ENCODE measurements at regions not wholly inside any gene's neighbourhood (a gene's known extent, or its start where the extent isn't known, plus 50 kb on each side); places are given as distances from the start of the nearest gene placed in this dataset.

DNA sequence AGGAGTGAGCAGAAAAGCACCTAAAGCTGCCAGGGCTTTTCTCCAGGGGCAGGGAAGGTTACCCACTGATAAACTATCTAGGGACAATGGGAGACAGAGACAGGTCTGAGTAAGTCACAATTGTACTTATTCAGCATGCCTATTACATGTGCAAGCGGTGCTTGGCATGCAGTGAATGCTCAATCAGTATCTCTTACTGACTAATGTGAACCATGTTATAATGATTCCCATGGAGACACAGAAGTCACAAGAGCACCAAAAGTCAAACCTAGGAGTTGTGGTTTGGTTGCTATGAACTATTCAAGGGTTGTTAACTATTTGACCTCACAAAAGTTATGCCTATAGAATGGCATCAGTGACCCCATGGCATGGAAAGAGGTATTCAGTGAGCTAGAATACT, 50.0 kb upstream of the RASGRP1 start:
- peaks cover 44 to 45% (median 45%) of the 10 kb centered on the region in 3 donors for H3K4me1 Mint-ChIP-seq
- Histone ChIP-seq H3K4me1 (ENCODE audit: insufficient read depth, low read length) (peaks cover 39% of the 10 kb centered on the region), H3K27ac (ENCODE audit: low read depth, low read length) (no peak overlapping the region), H3K36me3 (ENCODE audit: insufficient read depth, low read length) (no peaks in the 10 kb centered on the region), H3K4me3 (ENCODE audit: low read length) (no peak overlapping the region), H3K9me3 (ENCODE audit: low read length) (no peaks in the 10 kb centered on the region), H3K27me3 (ENCODE audit: insufficient read depth, low read length, poor library complexity, severe bottlenecking) (no peaks in the 10 kb centered on the region)
- ChIA-PET POLR2A (no interaction called here), CTCF (interaction anchor here (1.4 kb wide), 1 partner anchor 174 kb away, joined by 3 read pairs; no protein-coding TSS in a partner anchor)
- DNase-seq: no peak
- no peak overlapping the region for H3K4me3 Mint-ChIP-seq
- H3K36me3 Mint-ChIP-seq: peaks cover 0 to 6% (median 0%) of the 10 kb centered on the region in 3 donors
- no peaks in the 10 kb centered on the region for H3K9me3 Mint-ChIP-seq
- peak overlapping the region in 1 of 8 donors; percentile 29 for H3K27ac Mint-ChIP-seq
- no peaks in the 10 kb centered on the region for H3K27me3 Mint-ChIP-seq

DNA sequence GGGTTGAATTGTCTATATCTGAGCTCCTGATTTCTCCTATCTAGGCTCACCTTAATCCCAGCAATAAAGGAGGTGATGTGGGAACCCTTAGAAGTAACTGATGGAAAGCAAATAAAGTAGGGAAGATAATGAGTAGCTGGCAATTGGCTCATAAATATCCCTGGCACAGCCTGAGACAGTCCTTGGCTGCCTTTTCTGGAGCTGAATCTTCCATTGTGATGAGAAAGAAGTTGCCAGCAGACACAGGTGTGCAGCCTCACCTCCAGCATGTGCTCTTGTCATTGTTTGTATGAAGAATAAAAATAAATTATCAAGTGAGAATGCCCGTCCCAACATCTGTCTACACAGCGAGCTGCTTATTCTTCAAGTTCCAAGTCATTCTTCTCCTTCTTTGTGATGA, 53.2 kb upstream of the RASGRP1 start:
- H3K27ac ChIP-seq (ENCODE audit: low read depth, low read length): no peak overlapping the region
- H3K9me3 ChIP-seq (ENCODE audit: low read length): no peaks in the 10 kb centered on the region
- H3K36me3 ChIP-seq (ENCODE audit: insufficient read depth, low read length): no peaks in the 10 kb centered on the region
- H3K27me3 ChIP-seq (ENCODE audit: insufficient read depth, low read length, poor library complexity, severe bottlenecking): no peaks in the 10 kb centered on the region
- POLR2A ChIA-PET: interaction anchor here (0.7 kb wide), 1 partner anchor 13 kb away, joined by 3 read pairs; no protein-coding TSS in a partner anchor
- Mint-ChIP-seq H3K27ac (no peak overlapping the region), H3K27me3 (no peaks in the 10 kb centered on the region), H3K4me3 (no peak overlapping the region), H3K36me3 (peaks cover 0 to 6% (median 0%) of the 10 kb centered on the region in 3 donors), H3K4me1 (peaks cover 20 to 25% (median 23%) of the 10 kb centered on the region in 3 donors), H3K9me3 (no peaks in the 10 kb centered on the region)
- CTCF ChIA-PET: interaction anchor here (1.3 to 2.0 kb wide), 4 partner anchors 9 to 54 kb away, joined by 4 to 10 read pairs (median 6); partner anchors contain the start of gene RASGRP1
- H3K4me3 ChIP-seq (ENCODE audit: low read length): no peak overlapping the region
- no peak for DNase-seq
- H3K4me1 ChIP-seq (ENCODE audit: insufficient read depth, low read length): peaks cover 11% of the 10 kb centered on the region

DNA sequence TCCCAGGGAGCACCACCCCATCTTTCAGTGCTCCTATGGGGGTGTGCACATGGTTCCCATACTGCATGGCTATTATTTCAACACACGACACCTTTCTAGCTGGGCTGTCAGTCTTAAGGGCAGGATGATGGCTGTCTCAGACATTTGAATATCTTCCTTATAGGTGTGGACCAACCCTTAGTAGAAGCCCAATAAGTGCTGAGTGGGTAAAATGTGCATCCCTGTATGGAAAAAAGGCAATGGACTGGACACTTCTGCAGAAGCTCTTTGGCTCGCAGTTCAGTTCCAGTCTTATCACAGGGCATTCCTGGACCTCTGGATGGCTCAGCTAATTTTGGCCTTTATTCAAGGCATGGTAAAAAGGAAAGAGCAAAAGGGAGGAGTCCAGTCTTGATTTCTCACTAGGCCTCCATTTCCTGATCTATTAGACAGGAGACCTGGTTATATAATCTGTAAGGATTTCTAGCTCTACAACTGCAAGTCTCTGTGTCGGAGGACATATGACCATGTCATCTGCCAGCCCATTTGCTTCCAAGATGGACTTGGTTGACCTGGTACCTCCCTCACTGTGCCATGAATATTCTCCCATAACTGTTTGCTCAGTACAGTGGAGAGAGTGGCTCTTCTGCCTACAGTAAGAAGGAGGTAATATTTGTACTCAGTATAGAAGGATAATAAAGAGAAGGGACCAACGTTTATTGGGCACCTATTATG, 53.8 kb upstream of the RASGRP1 start:
- CTCF ChIA-PET: interaction anchor here (1.3 to 2.0 kb wide), 4 partner anchors 8 to 54 kb away, joined by 4 to 10 read pairs (median 6); partner anchors contain the start of gene RASGRP1
- Histone ChIP-seq H3K4me3 (ENCODE audit: low read length) (no peak overlapping the region), H3K9me3 (ENCODE audit: low read length) (no peaks in the 10 kb centered on the region), H3K27me3 (ENCODE audit: insufficient read depth, low read length, poor library complexity, severe bottlenecking) (no peaks in the 10 kb centered on the region), H3K4me1 (ENCODE audit: insufficient read depth, low read length) (peaks cover 5% of the 10 kb centered on the region), H3K36me3 (ENCODE audit: insufficient read depth, low read length) (no peaks in the 10 kb centered on the region), H3K27ac (ENCODE audit: low read depth, low read length) (no peak overlapping the region)
- POLR2A ChIA-PET: interaction anchor here (0.7 kb wide), 1 partner anchor 14 kb away, joined by 3 read pairs; no protein-coding TSS in a partner anchor
- Mint-ChIP-seq H3K27ac (peak overlapping the region in 1 of 8 donors; percentile 14), H3K4me3 (no peak overlapping the region), H3K9me3 (no peaks in the 10 kb centered on the region), H3K27me3 (no peaks in the 10 kb centered on the region), H3K36me3 (peaks cover 0 to 6% (median 0%) of the 10 kb centered on the region in 3 donors), H3K4me1 (peaks cover 17 to 24% (median 22%) of the 10 kb centered on the region in 3 donors)
- no peak for DNase-seq

DNA sequence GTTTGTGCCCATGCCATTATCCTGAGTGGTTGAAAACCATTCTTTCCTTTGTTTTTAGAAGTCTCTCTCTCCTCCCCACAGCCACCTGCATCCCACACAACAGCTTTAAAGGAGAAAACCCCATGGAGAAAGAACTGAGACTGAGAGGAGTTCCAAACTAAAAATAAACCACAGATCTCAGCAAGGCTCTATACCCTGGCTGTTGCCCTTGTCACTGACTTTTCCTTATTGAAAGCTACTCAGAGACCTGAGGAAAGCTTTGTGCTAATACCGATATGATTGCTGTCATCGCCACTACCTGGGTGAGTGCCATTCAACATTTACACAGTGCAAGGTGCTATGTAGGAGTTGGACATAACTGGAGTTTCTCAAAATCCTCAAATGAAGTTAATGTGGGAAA, 55.5 kb upstream of the RASGRP1 start:
- H3K4me3 Mint-ChIP-seq: no peak overlapping the region
- Histone ChIP-seq H3K27ac (ENCODE audit: low read depth, low read length) (no peak overlapping the region), H3K9me3 (ENCODE audit: low read length) (no peaks in the 10 kb centered on the region), H3K4me3 (ENCODE audit: low read length) (no peak overlapping the region), H3K36me3 (ENCODE audit: insufficient read depth, low read length) (no peaks in the 10 kb centered on the region), H3K27me3 (ENCODE audit: insufficient read depth, low read length, poor library complexity, severe bottlenecking) (no peaks in the 10 kb centered on the region), H3K4me1 (ENCODE audit: insufficient read depth, low read length) (peaks cover 4% of the 10 kb centered on the region)
- H3K4me1 Mint-ChIP-seq: peaks cover 13 to 29% (median 26%) of the 10 kb centered on the region in 3 donors
- no peaks in the 10 kb centered on the region for H3K9me3 Mint-ChIP-seq
- DNase-seq: no peak
- no peaks in the 10 kb centered on the region for H3K27me3 Mint-ChIP-seq
- peaks cover 0 to 6% (median 0%) of the 10 kb centered on the region in 3 donors for H3K36me3 Mint-ChIP-seq
- ChIA-PET CTCF (interaction anchor here (0.9 to 1.0 kb wide), 2 partner anchors 10 to 71 kb away, joined by 4 to 6 read pairs; no protein-coding TSS in a partner anchor), POLR2A (no interaction called here)
- H3K27ac Mint-ChIP-seq: no peak overlapping the region

DNA sequence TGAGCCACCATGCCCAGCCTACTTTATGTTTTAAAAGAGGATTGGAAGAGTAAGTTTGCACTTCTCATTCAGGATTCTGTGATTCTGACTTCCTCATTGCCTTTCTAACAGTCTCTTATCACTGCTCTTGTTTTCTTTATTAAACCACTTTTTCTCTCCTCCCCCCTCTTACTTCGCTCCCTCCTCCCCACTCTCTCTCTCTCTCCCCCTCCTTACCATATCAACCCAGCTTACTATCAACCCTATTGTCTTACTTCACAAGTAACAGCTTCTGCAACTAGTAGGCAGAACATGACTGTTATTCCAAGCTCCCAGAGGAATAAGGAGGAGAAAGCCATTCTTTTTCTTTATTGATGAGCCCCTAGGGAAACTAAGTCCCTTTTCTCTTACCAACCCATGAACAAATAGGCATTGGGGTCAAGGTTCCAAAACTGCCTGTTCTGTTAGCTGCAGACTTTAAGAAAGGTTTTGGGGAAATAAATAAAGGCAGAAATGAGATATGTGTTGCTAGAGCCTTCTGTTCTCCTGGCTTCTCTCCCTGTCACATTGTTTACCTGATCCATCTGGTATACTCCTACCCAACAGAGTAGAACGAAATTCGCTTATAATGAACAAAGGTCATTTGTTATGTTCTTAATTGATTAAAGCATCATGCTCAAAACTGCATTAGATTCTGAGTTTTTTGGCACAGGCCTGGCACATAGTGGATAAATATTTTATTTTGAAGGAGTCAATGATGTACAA, 56.4 kb upstream of the RASGRP1 start:
- H3K36me3 Mint-ChIP-seq: peaks cover 0 to 6% (median 0%) of the 10 kb centered on the region in 3 donors
- CTCF ChIA-PET: interaction anchor here (1.2 kb wide), 1 partner anchor 57 kb away, joined by 3 read pairs; no protein-coding TSS in a partner anchor

DNA sequence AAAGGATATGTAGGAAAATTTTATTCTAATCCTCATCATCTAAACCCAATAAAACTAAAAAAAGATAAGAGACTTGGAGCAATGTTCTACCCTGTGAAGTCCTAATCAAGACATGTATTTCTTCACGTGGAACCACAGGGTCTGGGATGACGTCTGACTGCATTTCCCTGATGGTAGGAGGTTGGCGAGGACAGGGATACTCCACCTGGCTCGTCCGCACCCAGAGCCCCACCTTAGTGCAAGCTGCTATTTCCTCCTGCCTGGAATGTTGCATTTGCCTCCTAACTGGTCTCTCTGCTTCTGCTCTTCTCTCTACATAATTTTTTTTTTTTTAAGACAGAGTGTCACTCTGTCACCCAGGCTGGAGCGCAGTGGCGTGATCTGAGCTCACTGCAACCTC, 57.7 kb upstream of the RASGRP1 start:
- Mint-ChIP-seq H3K4me3 (no peak overlapping the region), H3K36me3 (peaks cover 0 to 6% (median 0%) of the 10 kb centered on the region in 3 donors), H3K27me3 (no peaks in the 10 kb centered on the region), H3K9me3 (no peaks in the 10 kb centered on the region), H3K4me1 (peaks cover 19 to 36% (median 34%) of the 10 kb centered on the region in 3 donors), H3K27ac (no peak overlapping the region)
- CTCF ChIA-PET: no interaction called here
- no peaks in the 10 kb centered on the region for H3K27me3 ChIP-seq (ENCODE audit: insufficient read depth, low read length, poor library complexity, severe bottlenecking)
- H3K9me3 ChIP-seq (ENCODE audit: low read length): no peaks in the 10 kb centered on the region
- POLR2A ChIA-PET: no interaction called here
- H3K36me3 ChIP-seq (ENCODE audit: insufficient read depth, low read length): no peaks in the 10 kb centered on the region
- peaks cover 12% of the 10 kb centered on the region for H3K4me1 ChIP-seq (ENCODE audit: insufficient read depth, low read length)
- no peak overlapping the region for H3K27ac ChIP-seq (ENCODE audit: low read depth, low read length)
- no peak overlapping the region for H3K4me3 ChIP-seq (ENCODE audit: low read length)
- no peak for DNase-seq

More for the DNA sequence above, 56.4 kb upstream of the RASGRP1 start:
- Mint-ChIP-seq H3K27ac (peak overlapping the region in 2 of 8 donors; percentile 25 to 57), H3K4me3 (no peak overlapping the region), H3K9me3 (no peaks in the 10 kb centered on the region), H3K27me3 (no peaks in the 10 kb centered on the region), H3K4me1 (peaks cover 13 to 27% (median 26%) of the 10 kb centered on the region in 3 donors)
- Histone ChIP-seq H3K36me3 (ENCODE audit: insufficient read depth, low read length) (no peaks in the 10 kb centered on the region), H3K4me1 (ENCODE audit: insufficient read depth, low read length) (peaks cover 4% of the 10 kb centered on the region), H3K27ac (ENCODE audit: low read depth, low read length) (no peak overlapping the region), H3K4me3 (ENCODE audit: low read length) (no peak overlapping the region), H3K9me3 (ENCODE audit: low read length) (no peaks in the 10 kb centered on the region), H3K27me3 (ENCODE audit: insufficient read depth, low read length, poor library complexity, severe bottlenecking) (no peaks in the 10 kb centered on the region)
- POLR2A ChIA-PET: no interaction called here
- DNase-seq: no peak

DNA sequence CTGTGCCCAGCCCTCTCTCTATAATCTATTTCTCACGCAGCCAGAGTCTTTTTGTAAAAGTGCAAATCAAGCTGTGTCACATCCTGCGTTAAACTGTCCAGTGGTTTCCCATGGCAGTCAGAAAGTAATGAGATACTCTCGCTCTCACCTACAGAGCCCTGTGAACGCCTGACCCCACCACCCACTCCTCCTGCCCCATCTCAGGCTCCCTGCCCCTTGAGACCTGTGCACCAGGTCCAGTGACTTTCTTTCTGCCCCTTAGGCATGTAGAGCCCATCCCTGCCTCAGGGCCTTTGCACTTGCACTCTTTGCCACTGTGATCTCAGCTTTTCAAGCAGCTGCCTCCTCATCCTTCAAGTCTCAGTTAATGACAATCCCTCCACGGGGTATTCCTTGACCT, 58.3 kb upstream of the RASGRP1 start:
- H3K4me1 Mint-ChIP-seq: peaks cover 16 to 36% (median 34%) of the 10 kb centered on the region in 3 donors
- Histone ChIP-seq H3K36me3 (ENCODE audit: insufficient read depth, low read length) (no peaks in the 10 kb centered on the region), H3K4me3 (ENCODE audit: low read length) (no peak overlapping the region), H3K9me3 (ENCODE audit: low read length) (no peaks in the 10 kb centered on the region), H3K4me1 (ENCODE audit: insufficient read depth, low read length) (peaks cover 12% of the 10 kb centered on the region), H3K27me3 (ENCODE audit: insufficient read depth, low read length, poor library complexity, severe bottlenecking) (no peaks in the 10 kb centered on the region), H3K27ac (ENCODE audit: low read depth, low read length) (no peak overlapping the region)
- H3K9me3 Mint-ChIP-seq: no peaks in the 10 kb centered on the region
- ChIA-PET POLR2A (no interaction called here), CTCF (no interaction called here)
- peaks cover 0 to 4% (median 0%) of the 10 kb centered on the region in 3 donors for H3K36me3 Mint-ChIP-seq
- peak overlapping the region in 2 of 8 donors; percentile 25 to 54 for H3K27ac Mint-ChIP-seq
- no peak for DNase-seq
- H3K27me3 Mint-ChIP-seq: no peaks in the 10 kb centered on the region
- H3K4me3 Mint-ChIP-seq: no peak overlapping the region
